GM12875 (cell line): ENCODE measurements at regions not wholly inside any gene's neighbourhood (a gene's known extent, or its start where the extent isn't known, plus 50 kb on each side); places are given as distances from the start of the nearest gene placed in this dataset.

ENCODE experiments used
- H3K4me3 ChIP-seq: one replicate; pipeline ENCODE4 v1.5.1; 2011; ENCODE audit warnings: low read depth, low read length, control low read depth
- TF ChIP-seq, protein P1 (sequence below): IDR thresholded peaks from 2 replicates; pipeline ENCODE4 v1.5.1; 2011; ENCODE audit warnings: low read depth, mild to moderate bottlenecking, control low read depth, inconsistent platforms, low read length, moderate library complexity, borderline replicate concordance; ENCODE audit not compliant: insufficient read depth

DNA sequence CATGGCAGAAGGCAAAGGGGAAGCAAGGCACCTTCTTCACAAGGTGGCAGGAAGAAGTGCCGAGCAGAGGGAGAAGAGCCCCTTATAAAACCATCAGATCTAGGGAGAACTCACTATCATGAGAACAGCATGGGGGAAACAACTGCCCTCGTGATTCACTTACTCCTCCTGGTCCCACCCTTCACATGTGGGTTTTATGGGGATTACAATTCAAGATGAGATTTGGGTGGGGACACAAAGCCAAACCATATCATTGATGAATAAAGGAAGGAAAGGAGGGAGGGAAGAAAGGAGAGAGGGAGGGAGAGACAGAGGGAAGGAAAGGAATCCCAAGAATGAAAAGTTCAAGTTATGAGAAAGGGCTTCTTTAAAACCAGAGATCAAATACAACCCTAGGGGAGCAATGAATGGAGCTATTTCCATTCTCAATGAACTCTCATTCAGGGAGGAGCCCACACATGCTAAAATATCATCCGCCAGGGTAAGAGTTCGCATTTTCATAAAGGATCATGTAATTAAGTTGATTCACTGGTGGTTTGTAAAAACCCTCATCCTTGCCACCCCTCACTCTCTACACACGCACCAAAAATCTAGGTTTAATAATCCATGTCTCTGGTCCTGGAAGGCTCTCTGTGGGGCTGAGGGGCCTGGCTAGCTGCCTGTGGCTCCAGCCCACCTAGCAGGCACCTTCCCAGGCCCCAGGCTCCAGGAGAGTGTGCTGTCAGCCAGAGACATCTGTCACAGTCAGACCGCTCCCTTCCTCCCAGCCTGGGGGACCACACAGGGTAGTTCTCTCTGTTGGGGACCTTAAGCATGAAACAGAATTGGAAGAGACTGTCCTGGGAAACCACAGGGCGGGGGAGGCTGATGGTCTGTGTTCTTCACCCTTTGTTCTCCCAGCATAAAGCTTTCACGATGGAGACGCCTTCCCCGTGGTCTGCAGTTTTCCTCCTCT lies 94.0 kb downstream of the CCDC185 start:
- H3K4me3 ChIP-seq, result no peak overlapping the region
- TF ChIP-seq, protein P1, sequence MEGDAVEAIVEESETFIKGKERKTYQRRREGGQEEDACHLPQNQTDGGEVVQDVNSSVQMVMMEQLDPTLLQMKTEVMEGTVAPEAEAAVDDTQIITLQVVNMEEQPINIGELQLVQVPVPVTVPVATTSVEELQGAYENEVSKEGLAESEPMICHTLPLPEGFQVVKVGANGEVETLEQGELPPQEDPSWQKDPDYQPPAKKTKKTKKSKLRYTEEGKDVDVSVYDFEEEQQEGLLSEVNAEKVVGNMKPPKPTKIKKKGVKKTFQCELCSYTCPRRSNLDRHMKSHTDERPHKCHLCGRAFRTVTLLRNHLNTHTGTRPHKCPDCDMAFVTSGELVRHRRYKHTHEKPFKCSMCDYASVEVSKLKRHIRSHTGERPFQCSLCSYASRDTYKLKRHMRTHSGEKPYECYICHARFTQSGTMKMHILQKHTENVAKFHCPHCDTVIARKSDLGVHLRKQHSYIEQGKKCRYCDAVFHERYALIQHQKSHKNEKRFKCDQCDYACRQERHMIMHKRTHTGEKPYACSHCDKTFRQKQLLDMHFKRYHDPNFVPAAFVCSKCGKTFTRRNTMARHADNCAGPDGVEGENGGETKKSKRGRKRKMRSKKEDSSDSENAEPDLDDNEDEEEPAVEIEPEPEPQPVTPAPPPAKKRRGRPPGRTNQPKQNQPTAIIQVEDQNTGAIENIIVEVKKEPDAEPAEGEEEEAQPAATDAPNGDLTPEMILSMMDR, result no peak

DNA sequence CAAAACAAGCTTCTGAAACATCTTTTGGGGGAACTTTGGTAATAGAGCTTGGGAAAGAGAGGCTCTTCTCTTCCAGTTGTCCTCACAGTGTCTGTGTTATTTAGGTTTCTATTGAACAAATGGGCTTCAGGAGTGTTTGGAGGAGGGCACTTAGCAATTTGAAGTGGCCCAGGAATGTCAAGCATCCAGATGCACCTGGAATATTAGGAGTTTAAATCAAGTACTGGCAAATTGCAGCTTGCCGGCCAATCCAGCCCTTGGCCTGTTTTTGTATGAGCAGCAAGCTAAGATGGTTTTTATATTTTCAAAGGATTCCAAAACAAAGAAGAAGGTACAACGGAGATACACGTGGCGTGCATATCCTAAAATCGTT lies 94.7 kb downstream of the CCDC185 start:
- no peak overlapping the region for H3K4me3 ChIP-seq
- TF ChIP-seq, protein P1, result no peak

GRCh38 chr1:223489439-223489838 lies 96.2 kb downstream of the CCDC185 start:
- H3K4me3 ChIP-seq, result no peak overlapping the region
- TF ChIP-seq, protein P1, result no peak

DNA sequence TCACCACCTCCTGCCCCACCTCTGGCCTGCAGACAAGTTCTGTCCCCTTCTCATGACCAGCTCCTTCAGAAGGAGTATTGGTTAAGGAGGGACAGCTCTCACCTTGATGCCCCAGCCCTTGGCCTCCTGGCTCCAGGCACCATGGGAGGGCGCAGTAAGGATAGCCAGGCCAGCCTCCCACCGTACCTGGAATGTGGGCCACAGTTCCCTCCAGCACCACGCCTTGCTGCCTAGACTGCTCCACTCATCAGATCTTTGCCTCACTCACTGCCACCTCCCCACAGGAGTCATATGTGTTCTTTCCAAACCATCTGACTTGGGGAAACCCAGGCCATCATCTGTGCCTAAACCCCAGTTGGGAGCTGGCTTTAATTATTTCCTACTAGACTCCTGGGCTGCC lies 97.0 kb downstream of the CCDC185 start:
- TF ChIP-seq, protein P1, result no peak
- no peak overlapping the region for H3K4me3 ChIP-seq
